Middle frontal gyrus (tissue), 1 donor: ENCODE measurements at regions not wholly inside any gene's neighbourhood (a gene's known extent, or its start where the extent isn't known, plus 50 kb on each side); places are given as distances from the start of the nearest gene placed in this dataset.

Experiments used
- DNase-seq: peaks from one replicate; pipeline ENCODE4 v3.0.0-alpha.2; 2015; ENCODE audit warnings: low spot score; ENCODE audit errors: extremely low spot score

DNA sequence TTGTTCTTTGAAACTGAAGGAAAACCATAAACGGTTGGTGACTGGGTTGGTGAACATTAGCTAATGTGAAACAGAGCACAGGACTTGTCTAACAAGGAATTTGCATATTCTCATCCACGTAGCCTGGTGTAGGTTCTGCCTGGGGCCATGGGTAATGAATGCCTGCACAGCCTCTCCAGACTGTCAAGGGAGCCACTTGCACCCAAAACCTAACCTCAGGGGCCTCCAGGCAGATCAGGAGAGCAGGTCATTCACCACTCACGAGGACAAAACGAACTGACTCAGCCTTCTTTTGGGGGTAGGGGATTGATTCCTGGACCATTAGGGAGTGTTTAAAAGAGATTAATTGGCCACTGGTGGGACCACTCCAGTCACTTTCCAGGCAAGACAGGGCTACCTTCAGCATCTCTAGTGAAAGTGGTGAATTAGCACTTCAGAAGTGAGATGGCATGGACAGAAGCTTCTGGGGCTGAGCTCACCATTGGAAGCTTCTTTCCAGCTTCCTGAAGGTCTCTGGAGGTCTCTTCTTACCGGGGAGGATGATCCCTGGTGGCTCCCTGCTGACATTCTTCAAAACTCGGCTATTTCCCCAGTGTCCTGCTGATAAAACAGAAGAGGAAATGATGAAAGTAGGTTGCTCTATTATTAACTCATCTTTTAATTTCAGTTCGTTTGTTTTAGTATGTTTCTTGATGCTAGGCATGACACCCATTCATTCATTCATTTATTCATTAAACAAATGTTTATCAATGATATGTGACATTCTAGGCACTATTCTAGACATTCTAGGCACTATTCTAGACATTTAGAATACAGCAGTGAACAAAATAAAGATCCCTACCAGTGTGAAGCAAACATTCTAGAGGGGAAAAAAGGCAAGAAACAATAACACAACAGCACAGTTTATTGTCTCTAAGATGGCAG is 104.5 kb upstream of the LNX1 start:
- DNase-seq: no peak

DNA sequence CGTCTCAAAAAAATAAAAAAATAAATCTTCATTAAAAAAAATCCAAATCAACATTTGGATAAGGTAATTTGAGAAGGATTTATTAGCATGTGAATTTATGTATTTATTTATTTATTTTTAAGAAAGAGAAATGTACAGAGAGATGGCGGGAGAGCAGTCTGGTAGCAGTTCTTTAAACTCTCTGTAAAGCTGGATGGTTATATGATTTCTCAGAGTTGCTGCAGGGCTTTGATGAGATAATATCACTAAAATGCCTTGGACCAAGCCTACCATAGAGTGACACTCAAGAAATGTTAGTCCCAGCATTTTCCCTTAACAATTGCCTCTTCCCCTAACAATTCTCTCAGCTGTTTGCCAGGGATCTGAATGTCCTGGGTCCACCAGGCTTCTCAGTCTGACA is 103.4 kb upstream of the LNX1 start:
- DNase-seq: no peak

DNA sequence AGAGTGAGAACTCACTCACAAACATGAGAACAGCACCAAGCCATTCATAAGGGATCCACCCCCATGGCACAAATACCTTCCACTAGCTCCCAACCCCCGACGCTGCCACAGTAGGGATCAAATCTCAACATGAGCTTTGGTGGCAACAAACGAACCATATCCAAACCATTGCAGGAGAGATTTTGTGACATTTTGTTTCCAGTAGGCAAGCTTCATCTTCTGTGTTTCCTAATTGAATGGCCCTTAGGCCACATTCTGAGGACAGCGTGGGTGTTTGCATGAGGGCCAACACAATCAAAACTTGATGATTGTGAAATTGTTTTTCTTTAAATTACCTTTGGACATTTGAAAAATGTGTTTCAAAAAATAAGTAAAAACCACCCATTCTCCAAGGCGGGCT is 102.6 kb upstream of the LNX1 start:
- DNase-seq: no peak

DNA sequence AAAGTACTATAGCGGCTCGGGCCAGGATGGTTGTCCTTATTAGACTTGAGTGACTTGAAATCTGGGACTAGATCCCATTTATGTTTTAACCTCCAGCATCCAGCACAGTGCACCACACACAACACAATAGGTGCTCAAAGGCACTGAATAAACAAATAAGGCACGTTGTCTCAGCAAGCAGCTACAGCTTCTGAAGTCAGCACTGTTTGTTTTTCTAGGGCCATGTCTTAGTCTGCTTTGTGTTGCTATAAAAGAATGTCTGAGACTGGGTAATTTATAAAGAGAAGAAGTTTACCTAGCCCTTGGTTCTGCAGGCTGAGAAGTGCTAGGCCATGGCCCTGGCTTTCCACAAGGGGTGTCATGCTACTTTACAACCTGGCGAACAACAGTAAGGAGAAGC is 102.1 kb upstream of the LNX1 start:
- DNase-seq: no peak

DNA sequence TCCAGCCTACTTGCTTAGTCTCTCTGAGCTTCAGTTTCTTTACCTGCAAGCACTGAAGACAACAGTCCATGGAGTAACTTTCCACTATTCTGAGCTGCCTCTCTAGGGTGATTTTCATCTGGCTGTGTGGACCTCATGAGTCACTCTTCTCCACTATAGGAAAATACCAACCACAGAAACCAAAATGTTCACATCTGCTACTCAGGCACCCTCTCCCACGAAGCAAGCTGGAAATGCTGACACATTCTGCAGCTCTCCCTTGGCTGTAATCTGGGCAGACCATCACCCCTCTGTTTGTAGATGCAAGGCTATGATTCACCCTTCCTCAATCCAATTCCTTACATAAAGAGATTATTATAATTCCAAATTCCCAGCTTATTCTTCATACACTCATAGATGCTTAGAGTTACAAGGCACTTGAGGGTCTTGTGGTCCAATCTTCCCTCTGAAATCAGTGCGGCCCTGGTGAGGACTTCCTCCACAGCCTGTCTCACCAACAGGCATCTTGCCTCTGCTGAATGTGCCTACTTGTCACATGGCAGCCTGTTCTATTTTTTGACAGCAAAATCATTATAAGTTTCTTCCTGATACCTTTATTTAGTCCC is 97.0 kb upstream of the LNX1 start:
- DNase-seq: peak; percentile 13

DNA sequence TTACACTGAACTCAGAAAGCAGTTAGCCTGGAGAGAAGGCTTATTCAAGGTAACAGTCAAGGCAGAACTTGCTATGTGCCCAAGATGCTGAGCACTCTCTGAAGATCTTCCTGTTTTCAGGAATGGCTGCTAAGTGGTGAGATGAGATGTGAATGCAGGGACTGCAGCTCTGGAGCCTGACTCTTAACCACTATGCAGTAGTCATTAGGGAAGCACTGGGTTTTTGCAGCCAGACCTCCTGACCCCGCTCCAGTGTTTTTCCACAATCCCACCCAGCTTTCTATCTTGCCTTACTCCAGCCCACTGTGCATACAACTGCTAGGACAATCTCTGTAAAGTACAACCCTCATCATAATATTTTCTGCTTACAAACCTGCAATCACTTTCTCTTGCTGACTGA is 95.2 kb upstream of the LNX1 start:
- no peak for DNase-seq

DNA sequence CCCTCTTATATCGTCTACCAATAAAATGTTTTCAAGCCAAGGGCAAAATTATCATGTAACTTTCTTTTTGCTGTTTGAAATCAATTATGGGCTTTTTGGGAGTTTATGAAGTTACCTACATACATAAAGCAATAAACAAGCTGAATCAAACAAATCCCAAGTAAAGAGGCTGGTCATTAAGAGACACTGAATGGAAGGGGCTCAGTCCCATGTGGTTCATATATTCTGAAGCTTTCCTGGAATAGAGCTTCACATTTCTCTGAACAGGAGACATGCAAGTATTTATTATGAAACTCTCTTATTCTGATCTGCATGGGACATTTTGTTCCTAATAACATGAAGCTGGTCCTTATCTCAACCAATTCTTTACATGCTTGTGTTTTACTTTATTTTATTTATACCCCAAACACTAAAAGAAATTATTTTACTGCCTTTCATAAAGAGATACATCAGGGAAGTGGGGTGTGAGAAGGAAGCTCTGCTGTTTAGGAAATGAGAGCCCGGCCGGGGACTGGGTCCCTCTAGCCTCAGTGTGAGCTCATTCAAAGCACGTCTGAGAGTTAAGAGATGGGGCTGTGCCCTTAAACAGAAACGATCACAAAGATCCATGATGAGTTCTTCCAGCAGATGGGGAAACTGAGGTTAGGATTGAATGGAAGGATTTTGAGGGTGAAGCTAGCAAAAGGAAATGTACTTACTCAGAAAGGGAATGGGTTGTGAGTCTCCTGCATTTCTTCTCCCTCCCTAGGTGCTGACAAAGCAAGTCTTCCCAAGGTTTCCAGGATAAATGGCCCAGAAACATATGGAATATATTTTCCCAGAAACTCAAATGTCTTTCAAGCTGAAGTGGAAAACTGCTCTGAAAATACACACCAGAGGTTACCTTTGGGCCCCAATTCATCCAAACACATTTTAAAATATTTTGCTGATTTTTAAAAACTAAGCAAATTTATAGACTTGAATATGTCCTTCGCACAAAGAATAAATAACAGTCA is 93.1 kb upstream of the LNX1 start:
- DNase-seq: no peak

DNA sequence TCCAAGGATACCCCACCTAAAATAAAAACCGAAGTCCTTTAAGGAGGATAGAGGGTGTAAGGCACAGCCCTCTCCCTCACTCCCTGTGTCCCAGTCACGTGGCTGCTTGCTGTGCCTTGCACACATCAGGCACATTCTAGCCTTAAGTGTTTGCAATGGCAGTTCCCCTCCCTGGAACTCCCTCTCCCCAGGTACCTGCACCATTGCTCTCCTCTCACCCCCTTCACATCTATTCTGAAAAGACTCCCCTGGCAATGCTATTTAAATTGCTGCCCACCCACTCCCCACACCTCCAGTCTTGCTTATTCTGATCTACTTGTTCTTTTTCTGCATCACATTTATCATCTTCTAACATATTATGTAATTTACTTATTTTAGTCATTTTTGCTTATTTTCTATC is 91.6 kb upstream of the LNX1 start:
- no peak for DNase-seq

DNA sequence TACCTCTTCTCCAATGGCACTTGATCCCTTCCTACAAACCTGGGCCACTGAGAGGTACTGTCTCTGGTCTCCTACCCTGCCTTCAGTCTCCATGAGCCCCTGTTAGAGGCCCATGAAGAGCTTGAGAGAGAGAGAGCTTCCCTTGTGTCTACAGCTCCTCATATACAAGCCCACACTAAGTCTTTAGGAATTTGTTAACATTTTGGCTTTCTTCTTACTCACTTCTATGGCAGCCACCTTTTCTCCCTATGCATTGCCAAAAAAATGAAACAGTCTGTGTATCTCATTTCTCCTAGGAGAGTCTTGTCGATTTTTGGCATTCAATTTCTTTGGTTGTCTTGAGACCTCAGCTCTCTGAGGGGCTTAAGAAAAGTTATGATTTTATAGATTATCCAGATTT is 90.9 kb upstream of the LNX1 start:
- no peak for DNase-seq

DNA sequence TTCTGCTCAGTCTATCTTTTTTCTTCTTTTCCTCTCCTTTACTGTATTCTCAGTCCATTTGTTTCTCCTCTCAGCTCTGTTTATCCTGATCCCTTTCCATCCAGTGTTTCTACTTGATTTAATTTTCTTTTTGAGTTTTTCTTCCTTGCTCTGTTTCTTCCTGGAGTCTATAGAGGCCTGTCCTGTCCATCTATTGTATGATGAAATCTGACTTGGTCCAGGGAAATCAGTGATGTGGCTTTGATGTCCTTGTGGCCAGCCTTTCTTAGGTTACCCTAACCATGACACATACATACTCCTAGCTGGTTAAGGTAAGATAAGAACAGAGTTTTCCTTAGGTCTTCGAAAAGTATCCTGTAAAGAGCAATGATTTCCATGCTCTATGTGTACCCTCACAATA is 89.3 kb upstream of the LNX1 start:
- no peak for DNase-seq

DNA sequence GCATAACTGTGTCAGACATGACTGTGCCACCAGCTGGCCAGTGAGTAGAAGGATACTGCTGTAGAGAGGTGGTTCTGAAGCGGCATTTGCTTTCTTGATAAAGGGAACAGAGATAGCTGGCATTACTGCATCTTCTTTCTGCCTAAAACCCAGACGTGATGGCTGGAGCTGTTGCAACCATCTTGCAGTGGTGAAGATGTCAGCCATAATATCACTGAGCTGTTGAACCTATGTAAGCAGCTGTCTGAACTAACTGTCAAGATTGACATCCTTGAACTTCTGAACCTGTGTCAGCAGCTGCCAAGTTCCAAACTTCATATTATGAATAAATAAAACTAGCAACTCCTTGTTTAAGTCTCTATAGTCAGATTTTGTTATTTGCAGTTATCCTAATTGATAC is 88.9 kb upstream of the LNX1 start:
- DNase-seq: no peak

DNA sequence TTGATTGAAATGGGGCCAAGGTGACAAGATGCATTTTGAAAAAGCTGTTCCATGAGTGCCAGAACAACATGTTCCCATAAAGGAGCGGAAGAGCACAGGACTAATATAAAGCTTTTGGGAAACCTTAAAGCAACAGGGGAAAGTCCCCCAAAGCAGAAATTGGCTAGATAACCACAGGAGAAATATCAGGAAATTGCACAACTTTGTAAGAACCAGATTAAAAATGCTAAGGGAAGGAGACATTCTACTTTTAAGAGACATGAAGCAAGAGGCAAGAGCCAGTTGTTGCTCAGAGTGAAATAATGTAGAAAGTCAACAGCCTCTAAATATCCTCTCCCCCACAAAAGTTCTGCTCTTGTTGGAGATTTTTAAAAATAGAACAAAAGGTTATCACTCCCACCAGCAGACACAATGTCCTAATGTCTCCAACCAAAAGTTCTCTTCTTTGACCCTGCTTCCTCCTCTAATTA is 85.2 kb upstream of the LNX1 start:
- DNase-seq: no peak

DNA sequence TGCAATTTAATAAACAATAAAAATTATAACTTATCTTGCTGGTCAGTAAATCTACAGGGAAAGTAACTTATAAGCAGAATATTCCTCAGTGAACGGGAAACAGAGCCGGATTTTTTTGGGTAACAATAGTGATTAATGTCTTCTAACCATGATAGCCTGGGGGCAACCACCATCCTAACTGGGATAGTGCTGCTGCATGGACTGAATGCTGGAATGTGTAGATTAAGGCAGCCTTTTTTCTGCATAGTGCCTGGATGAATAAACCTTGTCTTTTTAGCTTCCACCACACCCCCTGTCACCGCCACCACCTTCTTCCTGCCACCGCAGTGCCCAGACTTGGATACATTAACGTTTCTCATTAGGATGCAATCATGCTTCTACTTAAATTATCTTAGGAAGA is 83.6 kb upstream of the LNX1 start:
- no peak for DNase-seq

DNA sequence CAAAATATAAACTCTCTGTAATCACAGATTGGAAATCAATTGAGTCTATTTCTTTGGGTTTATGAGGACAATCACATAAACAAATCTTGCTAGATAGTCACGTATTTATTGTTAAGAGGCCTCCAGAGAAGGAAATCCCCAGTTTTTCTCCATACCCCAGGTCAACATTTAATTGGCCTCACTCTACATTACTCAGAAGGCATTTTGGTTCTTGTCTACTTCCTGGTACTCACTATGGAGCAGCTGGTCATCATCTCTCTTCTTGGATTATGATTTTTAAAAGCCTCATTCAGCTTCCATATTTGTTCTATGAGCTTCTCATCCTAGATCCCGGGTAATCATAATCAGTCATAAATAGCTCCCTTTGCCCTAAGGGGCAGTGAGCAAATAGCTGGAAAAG is 81.6 kb upstream of the LNX1 start:
- DNase-seq: no peak

DNA sequence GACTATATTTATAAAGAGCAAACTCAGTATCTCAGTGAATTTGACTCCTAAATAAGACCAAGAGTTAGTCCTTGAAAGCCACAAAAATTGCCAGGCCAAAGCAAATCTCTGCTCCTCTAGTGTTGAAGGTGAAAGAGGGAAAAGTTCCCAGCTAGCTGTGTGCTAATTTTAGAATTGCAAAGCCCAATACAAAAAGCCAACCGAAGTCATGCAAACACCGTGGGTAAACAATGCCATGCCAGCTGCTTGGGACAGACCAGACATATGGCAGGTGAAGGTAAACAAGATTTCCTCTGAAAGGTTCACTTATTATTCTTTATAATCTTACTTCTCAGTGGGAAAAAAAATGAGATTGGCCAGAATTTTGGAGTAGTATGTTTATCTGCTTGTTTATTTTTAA is 80.5 kb upstream of the LNX1 start:
- DNase-seq: no peak

DNA sequence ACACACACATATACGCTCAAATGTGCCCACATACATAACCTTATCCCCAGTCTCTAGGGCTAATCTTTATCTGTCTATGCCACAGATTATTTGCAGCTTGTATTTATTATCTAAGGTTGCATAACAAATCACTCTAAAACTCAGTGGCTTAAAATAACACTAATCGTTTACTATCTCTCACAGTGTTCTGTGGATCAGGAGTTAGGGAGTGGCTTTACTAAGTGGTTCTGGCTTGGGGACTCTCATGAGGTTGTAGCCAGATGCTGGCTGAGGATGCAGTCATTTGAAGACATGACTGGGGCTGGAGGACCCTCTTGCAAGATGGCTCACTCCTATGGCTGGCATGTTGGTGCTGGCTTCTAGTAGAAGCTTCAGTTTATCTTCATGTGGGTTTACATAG is 68.5 kb upstream of the LNX1 start:
- no peak for DNase-seq

DNA sequence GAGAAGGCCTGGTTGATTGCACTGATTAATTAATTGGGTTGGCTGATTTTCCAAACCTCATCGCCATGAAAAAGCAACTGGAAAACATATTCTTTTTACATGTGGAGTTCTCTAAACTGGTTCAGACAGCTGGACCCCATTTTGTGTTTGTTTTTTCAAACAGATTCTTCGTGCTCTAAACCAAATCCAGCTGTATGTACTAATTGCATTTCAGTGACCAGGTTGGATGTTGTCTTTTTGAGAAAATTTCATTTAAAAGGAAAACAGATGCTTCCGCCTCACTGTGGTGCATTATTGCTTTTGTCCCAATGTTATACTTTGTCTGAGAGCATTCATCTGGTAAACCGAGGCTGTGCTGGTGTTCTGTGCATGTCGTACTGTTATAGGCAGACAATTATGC is 67.8 kb upstream of the LNX1 start:
- no peak for DNase-seq

DNA sequence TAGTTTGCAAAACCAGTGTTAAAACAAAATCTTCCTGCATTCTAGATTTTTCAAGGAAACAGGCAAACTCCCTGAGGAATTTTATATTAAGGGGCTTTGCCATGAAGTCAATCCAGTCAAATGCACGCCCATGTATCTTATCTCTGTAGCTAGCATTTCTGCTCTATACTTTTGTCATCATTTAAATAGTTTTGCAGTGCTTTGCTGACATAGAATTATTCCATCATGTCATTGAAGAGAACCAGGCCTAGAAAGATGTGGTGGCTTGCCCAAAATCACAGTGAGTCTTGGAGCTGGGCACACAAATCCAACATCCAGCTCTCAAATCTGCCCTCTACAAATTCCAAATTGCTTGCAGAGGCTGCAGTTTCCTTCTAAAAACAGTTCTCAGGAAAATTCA is 66.7 kb upstream of the LNX1 start:
- no peak for DNase-seq

DNA sequence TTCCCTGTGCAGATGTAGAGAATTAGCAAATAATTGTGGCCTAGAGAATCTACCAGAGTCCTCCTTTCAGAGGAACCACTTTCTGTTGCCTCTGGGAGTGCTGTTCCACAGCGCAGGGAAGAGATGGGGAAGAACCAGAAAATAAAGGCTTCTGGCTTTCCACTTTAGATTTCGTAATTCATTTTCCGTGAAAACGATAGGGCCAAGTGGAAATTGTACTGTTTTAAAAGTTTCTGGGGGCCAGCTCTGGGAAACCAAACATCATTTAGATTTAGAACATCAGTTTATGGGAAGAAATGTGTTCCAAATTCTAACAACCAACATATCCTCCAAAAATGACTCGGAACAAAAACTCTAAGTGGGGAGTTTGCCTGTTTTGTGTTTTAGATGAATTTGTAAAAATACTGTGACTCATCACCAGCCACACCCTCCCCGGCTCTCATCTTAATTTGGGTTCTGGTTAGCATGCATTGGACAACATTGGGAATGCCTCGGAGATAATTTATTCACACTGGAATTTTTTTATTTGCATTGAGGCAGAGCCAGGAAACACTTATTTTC is 65.2 kb upstream of the LNX1 start:
- DNase-seq: no peak

DNA sequence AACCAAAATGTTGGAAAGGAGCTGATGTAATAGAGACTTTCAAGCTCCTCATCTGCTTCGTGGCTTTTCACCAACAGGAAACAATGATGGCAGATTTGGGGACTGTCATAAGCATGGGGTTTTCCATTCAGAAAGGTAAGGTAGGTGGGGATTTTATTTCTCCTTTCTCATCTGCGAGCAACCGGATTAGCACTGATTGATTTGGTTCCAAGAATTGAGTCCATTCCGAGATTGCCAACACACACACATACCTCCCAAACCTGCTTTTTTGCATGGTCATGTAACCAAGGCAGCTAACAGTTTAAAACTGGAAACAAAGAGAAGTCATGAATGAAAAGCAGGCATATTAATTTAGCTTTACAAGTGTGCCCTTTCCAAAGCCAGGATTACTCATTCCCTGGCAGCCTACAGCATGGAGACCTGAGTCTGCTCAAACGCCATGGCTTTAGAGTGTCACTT is 63.0 kb upstream of the LNX1 start:
- DNase-seq: no peak

DNA sequence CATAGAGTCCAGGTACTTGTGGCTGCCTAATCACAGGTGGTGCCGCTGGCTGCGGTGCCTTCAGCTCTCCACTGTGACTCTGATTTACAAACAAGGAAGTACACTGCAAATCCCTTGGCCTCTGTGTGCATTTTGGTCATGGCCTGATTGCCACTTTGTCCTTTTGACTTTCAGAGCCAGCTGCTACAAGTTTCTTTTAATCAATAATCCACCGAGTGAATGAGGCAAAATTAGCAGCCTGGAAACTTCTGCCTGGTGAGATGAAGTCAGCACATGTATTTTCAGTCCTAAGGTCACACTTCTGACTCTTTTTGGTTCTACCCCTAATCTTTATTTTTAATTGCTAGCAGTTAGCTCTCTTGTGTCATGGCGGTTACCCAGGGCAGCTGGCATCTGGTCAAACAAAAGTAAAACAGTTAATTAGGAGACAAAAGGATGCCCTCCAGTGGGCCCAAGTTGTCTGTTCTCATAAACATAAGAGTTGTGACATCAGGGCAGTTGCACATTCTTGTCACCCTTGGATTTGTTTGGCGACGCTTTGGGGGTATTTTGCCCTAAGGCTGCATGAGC is 62.3 kb upstream of the LNX1 start:
- no peak for DNase-seq
